Suprapubic skin (tissue), 4 donors: ENCODE measurements at regions not wholly inside any gene's neighbourhood (a gene's known extent, or its start where the extent isn't known, plus 50 kb on each side); places are given as distances from the start of the nearest gene placed in this dataset.

Experiments used
- DNase-seq, 2 donors: peaks; one replicate each; pipeline ENCODE4 v3.0.0-alpha.2; 2019; ENCODE audit warnings: low spot score in 2 of 2
- H3K27ac ChIP-seq: fragments of 200-600 bp; sonication (generic); one replicate; pipeline ENCODE4 v1.5.1; 2019
- H3K27me3 ChIP-seq: fragments of 200-600 bp; sonication (generic); one replicate; pipeline ENCODE4 v1.5.1; 2019
- H3K36me3 ChIP-seq: fragments of 200-600 bp; sonication (generic); one replicate; pipeline ENCODE4 v1.5.1; 2019
- H3K4me1 ChIP-seq: fragments of 200-600 bp; sonication (generic); one replicate; pipeline ENCODE4 v1.5.1; 2019
- H3K4me3 ChIP-seq: fragments of 200-600 bp; sonication (generic); one replicate; pipeline ENCODE4 v1.5.1; 2019; ENCODE audit warnings: mild to moderate bottlenecking
- H3K9me3 ChIP-seq: fragments of 200-600 bp; sonication (generic); one replicate; pipeline ENCODE4 v1.5.1; 2019
- EP300 ChIP-seq: sonication (generic); formaldehyde crosslinking; IDR thresholded peaks from one replicate; pipeline ENCODE4 v1.6.1; 2017; ENCODE audit warnings: antibody characterized with exemption
- POLR2A ChIP-seq, 2 donors: fragments of 450-650 bp; IDR thresholded peaks; one replicate each; pipeline ENCODE4 v1.6.1; 2017; ENCODE audit warnings: antibody characterized with exemption in 2 of 2, mild to moderate bottlenecking in 2 of 2, moderate library complexity in 2 of 2
- POLR2AphosphoS5 ChIP-seq, 3 donors: sonication (generic); formaldehyde crosslinking; IDR thresholded peaks; one replicate each; pipeline ENCODE4 v1.6.1; 2017; ENCODE audit warnings: antibody characterized with exemption in 3 of 3
- WGBS: methylation state at CpG from one replicate; pipeline ENCODE4 v1.1.5; 2018; 5-methylcytosine and 5-hydroxymethylcytosine counted together
- TF ChIP-seq, protein P1 (sequence below), 2 donors: fragments of 200-600 bp in 1 of 2; fragments of 450-650 bp in 1 of 2; sonication (generic) in 1 of 2; IDR thresholded peaks; one replicate each; pipeline ENCODE4 v1.5.1; 2016 to 2019; ENCODE audit warnings: antibody characterized with exemption in 2 of 2, mild to moderate bottlenecking in 1 of 2, moderate library complexity in 1 of 2

DNA sequence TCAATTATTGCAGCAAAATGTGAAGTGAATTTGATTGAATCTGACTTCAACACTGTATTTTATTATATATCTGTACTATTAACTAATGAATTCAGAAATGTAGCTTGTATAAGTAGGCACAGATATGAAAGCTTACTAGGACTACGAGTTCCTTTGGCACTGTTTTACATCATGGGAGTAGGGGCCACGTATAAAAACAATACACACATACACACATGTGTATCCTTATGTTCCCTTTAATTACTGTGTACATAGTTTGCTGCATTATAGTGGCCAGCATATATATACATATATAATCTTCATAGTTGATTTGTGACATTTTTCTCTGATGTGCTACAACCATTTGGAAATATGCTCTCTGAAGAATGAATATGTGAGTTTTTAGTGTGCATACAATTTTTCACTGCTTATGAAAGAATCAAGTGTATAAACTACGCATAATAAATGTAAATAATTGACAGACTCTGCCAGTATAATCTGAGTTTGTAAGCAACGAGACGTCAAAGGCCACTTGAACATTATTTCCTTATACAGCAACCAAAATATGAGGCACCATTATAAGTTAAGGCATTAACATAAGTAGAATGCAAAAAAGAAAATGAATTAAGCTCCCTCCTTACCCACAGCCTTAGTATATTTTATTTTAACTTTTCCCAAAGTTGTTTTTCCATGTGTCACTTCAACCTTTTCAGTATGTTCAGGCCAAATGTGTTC, 98.1 kb upstream of the GALNT5 start:
- no peaks in the 10 kb centered on the region for H3K4me1 ChIP-seq
- H3K4me3 ChIP-seq, result no peak overlapping the region
- H3K9me3 ChIP-seq, result no peaks in the 10 kb centered on the region
- TF ChIP-seq POLR2AphosphoS5 (IDR thresholded peaks at IDR 0.05) (no peak), EP300 (no peak), POLR2A (IDR thresholded peaks at IDR 0.05) (no peak)
- TF ChIP-seq, protein P1, sequence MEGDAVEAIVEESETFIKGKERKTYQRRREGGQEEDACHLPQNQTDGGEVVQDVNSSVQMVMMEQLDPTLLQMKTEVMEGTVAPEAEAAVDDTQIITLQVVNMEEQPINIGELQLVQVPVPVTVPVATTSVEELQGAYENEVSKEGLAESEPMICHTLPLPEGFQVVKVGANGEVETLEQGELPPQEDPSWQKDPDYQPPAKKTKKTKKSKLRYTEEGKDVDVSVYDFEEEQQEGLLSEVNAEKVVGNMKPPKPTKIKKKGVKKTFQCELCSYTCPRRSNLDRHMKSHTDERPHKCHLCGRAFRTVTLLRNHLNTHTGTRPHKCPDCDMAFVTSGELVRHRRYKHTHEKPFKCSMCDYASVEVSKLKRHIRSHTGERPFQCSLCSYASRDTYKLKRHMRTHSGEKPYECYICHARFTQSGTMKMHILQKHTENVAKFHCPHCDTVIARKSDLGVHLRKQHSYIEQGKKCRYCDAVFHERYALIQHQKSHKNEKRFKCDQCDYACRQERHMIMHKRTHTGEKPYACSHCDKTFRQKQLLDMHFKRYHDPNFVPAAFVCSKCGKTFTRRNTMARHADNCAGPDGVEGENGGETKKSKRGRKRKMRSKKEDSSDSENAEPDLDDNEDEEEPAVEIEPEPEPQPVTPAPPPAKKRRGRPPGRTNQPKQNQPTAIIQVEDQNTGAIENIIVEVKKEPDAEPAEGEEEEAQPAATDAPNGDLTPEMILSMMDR (IDR thresholded peaks at IDR 0.05), result no peak
- H3K36me3 ChIP-seq, result no peaks in the 10 kb centered on the region
- H3K27ac ChIP-seq, result no peak overlapping the region
- DNase-seq, result no peak
- WGBS, result 81% methylated on average over 5 of the region's 5 CpGs
- no peaks in the 10 kb centered on the region for H3K27me3 ChIP-seq

DNA sequence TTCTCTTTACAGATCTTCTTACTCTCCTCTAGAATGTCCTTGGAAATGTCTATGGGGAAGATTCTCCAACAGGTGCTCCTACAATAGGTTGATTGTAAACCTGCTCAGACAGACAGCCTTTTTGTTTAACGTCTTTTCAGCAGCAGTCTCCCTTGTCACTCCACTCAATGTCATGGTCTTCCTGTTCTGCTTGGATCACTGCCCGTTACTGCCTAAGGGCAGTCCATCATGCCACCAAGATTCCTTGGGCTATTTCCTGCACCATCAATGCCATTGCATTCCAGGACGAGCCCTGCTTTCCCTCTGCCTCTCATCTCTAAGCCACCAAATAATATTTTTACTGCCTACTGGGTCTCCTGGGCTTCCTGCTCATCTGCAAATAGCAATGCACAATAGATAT, 97.4 kb upstream of the GALNT5 start:
- WGBS, result 38% methylated on average over 3 of the region's 3 CpGs

DNA sequence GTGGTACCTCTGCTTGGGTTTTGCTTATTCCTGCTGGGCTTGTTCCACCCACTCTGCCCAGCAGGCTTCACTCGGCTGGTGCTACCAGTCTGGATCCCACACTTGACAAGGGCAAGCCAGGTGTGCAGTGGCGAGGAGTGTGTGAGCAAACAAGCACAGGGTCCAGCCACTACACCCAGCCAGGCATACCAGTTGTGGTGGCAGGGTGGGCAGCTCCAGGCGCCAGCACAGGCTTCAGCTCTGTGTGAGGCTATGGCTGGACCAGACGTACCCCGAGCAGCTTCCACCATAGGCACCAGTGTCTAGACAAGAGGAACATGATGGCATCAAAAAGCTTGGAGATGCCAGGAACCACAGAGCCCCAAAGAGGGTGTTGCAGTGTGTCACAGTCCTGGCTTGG, 93.1 kb upstream of the GALNT5 start:
- no peaks in the 10 kb centered on the region for H3K4me1 ChIP-seq
- H3K4me3 ChIP-seq, result no peak overlapping the region
- no peaks in the 10 kb centered on the region for H3K36me3 ChIP-seq
- no peak overlapping the region for H3K27ac ChIP-seq
- TF ChIP-seq, protein P1 (IDR thresholded peaks at IDR 0.05), result no peak
- no peak for TF ChIP-seq POLR2AphosphoS5 (IDR thresholded peaks at IDR 0.05)
- TF ChIP-seq POLR2A (IDR thresholded peaks at IDR 0.05), result no peak
- TF ChIP-seq EP300, result no peak
- H3K9me3 ChIP-seq, result no peaks in the 10 kb centered on the region
- 100% methylated on average over 4 of the region's 5 CpGs for WGBS
- DNase-seq, result no peak
- H3K27me3 ChIP-seq, result no peaks in the 10 kb centered on the region

More for the DNA sequence above, 97.4 kb upstream of the GALNT5 start:
- DNase-seq, result no peak
- Histone ChIP-seq H3K4me1 (no peaks in the 10 kb centered on the region), H3K9me3 (no peaks in the 10 kb centered on the region), H3K4me3 (no peak overlapping the region), H3K27ac (no peak overlapping the region), H3K27me3 (no peaks in the 10 kb centered on the region), H3K36me3 (no peaks in the 10 kb centered on the region)
- TF ChIP-seq EP300, result no peak
- TF ChIP-seq, protein P1 (IDR thresholded peaks at IDR 0.05), result no peak
- no peak for TF ChIP-seq POLR2AphosphoS5 (IDR thresholded peaks at IDR 0.05)
- no peak for TF ChIP-seq POLR2A (IDR thresholded peaks at IDR 0.05)

DNA sequence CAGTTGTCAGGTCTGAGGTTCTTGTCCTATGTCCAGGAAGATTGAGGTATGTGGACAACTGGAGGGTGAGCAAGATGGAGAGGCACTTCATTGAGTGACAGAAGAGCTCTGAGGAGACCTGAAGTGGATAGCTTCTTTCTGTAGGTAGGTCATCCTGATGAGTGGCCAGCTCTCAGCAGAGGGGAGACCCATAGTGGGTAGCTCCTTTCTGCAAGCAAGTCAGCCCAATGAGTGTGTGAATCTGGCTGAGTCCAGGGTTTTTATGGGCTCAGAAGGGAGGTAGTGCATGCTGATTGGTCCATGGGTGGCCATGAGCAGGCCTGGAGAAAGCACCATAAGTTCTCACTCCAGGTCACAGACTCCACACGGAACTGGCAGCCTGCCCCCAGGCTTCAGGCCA, 92.6 kb upstream of the GALNT5 start:
- no peak overlapping the region for H3K27ac ChIP-seq
- TF ChIP-seq POLR2AphosphoS5 (IDR thresholded peaks at IDR 0.05) (no peak), POLR2A (IDR thresholded peaks at IDR 0.05) (no peak), EP300 (no peak)
- TF ChIP-seq, protein P1 (IDR thresholded peaks at IDR 0.05), result no peak
- WGBS, result 100% methylated on average over 1 of the region's 1 CpG
- no peaks in the 10 kb centered on the region for H3K36me3 ChIP-seq
- H3K4me1 ChIP-seq, result no peaks in the 10 kb centered on the region
- no peaks in the 10 kb centered on the region for H3K9me3 ChIP-seq
- no peak overlapping the region for H3K4me3 ChIP-seq
- H3K27me3 ChIP-seq, result no peaks in the 10 kb centered on the region
- DNase-seq, result no peak

DNA sequence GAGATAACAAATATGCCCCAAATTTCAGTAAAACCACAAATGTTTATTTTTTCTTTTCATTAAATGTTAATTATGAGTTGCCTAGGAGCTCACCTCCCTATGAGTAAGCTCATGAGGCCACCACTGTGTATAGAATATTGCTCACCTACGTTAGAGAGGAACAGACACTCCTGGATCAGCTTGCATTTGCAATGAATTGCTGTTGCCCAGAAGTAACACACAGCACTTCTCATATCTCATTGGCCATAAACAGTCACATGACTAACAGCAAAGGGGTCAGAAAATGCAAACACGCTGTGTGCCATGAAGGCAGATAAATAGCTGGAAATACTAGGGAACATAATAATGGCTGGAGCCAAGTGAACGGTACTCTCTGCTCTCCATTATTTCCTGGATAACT, 89.0 kb upstream of the GALNT5 start:
- no peak for DNase-seq
- no peak overlapping the region for H3K4me3 ChIP-seq
- H3K27me3 ChIP-seq, result no peaks in the 10 kb centered on the region
- H3K27ac ChIP-seq, result no peak overlapping the region
- no peaks in the 10 kb centered on the region for H3K9me3 ChIP-seq
- H3K36me3 ChIP-seq, result no peaks in the 10 kb centered on the region
- WGBS, result 84% methylated on average over 3 of the region's 3 CpGs
- no peak for TF ChIP-seq POLR2A (IDR thresholded peaks at IDR 0.05)
- no peak for TF ChIP-seq POLR2AphosphoS5 (IDR thresholded peaks at IDR 0.05)
- TF ChIP-seq, protein P1 (IDR thresholded peaks at IDR 0.05), result no peak
- no peak for TF ChIP-seq EP300
- peaks cover 7% of the 10 kb centered on the region for H3K4me1 ChIP-seq
